ENCODE measurements at regions not wholly inside any gene's neighbourhood (a gene's known extent, or its start where the extent isn't known, plus 50 kb on each side); places are given as distances from the start of the nearest gene placed in this dataset.
A peak's percentile ranks its signal among the peaks of the same experiment; 100 is the strongest.
"Not testable (repeated sequence)": the region's sequence is repeated elsewhere in the genome, so short reads cannot be mapped to it uniquely, and the experiment has no call there.

- Histone ChIP-seq H3K36me3 (ENCODE audit: control insufficient read depth, insufficient read depth, low read length) (no peaks in the 10 kb centered on the region), H3K27ac (ENCODE audit: insufficient read depth, low read length, poor library complexity, severe bottlenecking) (no peak overlapping the region), H3K27me3 (replicated peaks; ENCODE audit: control insufficient read depth, insufficient read depth, low read length, poor library complexity, severe bottlenecking) (no peaks in the 10 kb centered on the region), H3K9me3 (ENCODE audit: control insufficient read depth, low read length) (no peaks in the 10 kb centered on the region), H3K4me1 (ENCODE audit: control insufficient read depth, insufficient read depth, low read length, poor library complexity, severe bottlenecking) (peaks cover 19% of the 10 kb centered on the region), H3K4me3 (ENCODE audit: insufficient read depth, low read depth, low read length, poor library complexity, severe bottlenecking) (no peak overlapping the region)
- DNase-seq: no peak
These were observed 127.2 kb upstream of the SLC44A1 start for GRCh38 chr9:105117234-105117633.

- no peak for DNase-seq
- Histone ChIP-seq H3K27ac (ENCODE audit: insufficient read depth, low read length, poor library complexity, severe bottlenecking) (no peak overlapping the region), H3K4me3 (ENCODE audit: insufficient read depth, low read depth, low read length, poor library complexity, severe bottlenecking) (no peak overlapping the region)
These were observed 125.8 kb upstream of the SLC44A1 start for GRCh38 chr9:105118636-105119035.

DNA sequence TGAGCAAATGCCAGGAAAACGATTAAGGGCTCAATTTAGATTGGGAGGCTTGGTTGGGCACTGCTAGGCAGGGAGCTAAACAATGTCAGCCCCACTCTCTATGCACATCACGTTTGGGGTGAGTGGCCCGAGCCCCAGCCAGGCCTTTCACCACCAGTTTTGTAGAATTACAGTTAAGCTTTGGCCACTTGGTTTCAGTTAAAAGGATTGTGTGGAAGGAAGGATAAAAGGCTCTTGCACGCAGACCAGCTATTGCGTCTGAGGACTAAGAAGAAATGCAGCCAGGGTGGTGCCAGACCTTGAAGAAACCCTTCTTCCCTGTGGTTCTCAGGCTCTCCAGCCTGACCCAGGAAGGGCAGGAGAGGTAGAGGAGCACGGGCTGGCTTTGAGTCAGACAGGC, 125.3 kb upstream of the SLC44A1 start:
- H3K4me1 ChIP-seq (ENCODE audit: control insufficient read depth, insufficient read depth, low read length, poor library complexity, severe bottlenecking): peaks cover 14% of the 10 kb centered on the region
- H3K27ac ChIP-seq (ENCODE audit: insufficient read depth, low read length, poor library complexity, severe bottlenecking): no peak overlapping the region
- no peak overlapping the region for H3K4me3 ChIP-seq (ENCODE audit: insufficient read depth, low read depth, low read length, poor library complexity, severe bottlenecking)
- H3K9me3 ChIP-seq (ENCODE audit: control insufficient read depth, low read length): no peaks in the 10 kb centered on the region
- no peak for DNase-seq
- H3K36me3 ChIP-seq (ENCODE audit: control insufficient read depth, insufficient read depth, low read length): no peaks in the 10 kb centered on the region
- H3K27me3 ChIP-seq (replicated peaks; ENCODE audit: control insufficient read depth, insufficient read depth, low read length, poor library complexity, severe bottlenecking): no peaks in the 10 kb centered on the region

More at GRCh38 chr9:105118636-105119035, 125.8 kb upstream of the SLC44A1 start:
- Histone ChIP-seq H3K9me3 (ENCODE audit: control insufficient read depth, low read length) (no peaks in the 10 kb centered on the region), H3K4me1 (ENCODE audit: control insufficient read depth, insufficient read depth, low read length, poor library complexity, severe bottlenecking) (peaks cover 19% of the 10 kb centered on the region), H3K36me3 (ENCODE audit: control insufficient read depth, insufficient read depth, low read length) (no peaks in the 10 kb centered on the region), H3K27me3 (replicated peaks; ENCODE audit: control insufficient read depth, insufficient read depth, low read length, poor library complexity, severe bottlenecking) (no peaks in the 10 kb centered on the region)

DNA sequence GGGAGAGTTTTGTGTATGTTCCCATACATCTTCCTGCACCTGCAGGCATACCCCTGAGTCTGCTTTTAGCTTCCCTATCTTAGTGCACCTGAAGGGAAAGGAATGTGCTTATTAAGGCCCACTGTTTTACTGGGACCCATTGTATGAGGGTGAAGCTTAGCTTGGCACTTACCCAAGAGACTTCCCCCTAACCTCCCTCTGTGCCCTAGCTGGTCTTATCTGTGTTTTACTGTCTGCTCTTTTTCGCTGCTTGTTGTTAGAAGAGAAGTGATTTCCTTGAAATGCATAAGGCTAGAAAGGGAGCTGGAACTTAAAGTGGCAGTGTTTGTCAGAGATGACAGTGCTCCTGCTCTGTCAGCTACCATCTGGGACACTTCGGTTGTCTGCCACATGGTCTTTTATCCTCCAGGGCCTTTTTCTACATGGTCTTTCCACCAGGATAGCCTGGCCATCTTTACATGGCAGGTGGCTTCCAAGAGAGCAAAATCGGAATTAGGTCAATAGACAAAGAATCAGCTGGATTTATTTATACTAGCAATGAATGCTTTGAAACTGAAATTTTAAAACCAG, 122.5 kb upstream of the SLC44A1 start:
- no peaks in the 10 kb centered on the region for H3K27me3 ChIP-seq (replicated peaks; ENCODE audit: control insufficient read depth, insufficient read depth, low read length, poor library complexity, severe bottlenecking)
- no peak overlapping the region for H3K27ac ChIP-seq (ENCODE audit: insufficient read depth, low read length, poor library complexity, severe bottlenecking)
- H3K4me1 ChIP-seq (ENCODE audit: control insufficient read depth, insufficient read depth, low read length, poor library complexity, severe bottlenecking): peaks cover 12% of the 10 kb centered on the region
- DNase-seq: no peak
- no peaks in the 10 kb centered on the region for H3K9me3 ChIP-seq (ENCODE audit: control insufficient read depth, low read length)
- no peak overlapping the region for H3K4me3 ChIP-seq (ENCODE audit: insufficient read depth, low read depth, low read length, poor library complexity, severe bottlenecking)
- H3K36me3 ChIP-seq (ENCODE audit: control insufficient read depth, insufficient read depth, low read length): no peaks in the 10 kb centered on the region

- H3K4me3 ChIP-seq (ENCODE audit: insufficient read depth, low read depth, low read length, poor library complexity, severe bottlenecking); H3K27me3 ChIP-seq (replicated peaks; ENCODE audit: control insufficient read depth, insufficient read depth, low read length, poor library complexity, severe bottlenecking); DNase-seq; H3K9me3 ChIP-seq (ENCODE audit: control insufficient read depth, low read length); H3K27ac ChIP-seq (ENCODE audit: insufficient read depth, low read length, poor library complexity, severe bottlenecking); H3K36me3 ChIP-seq (ENCODE audit: control insufficient read depth, insufficient read depth, low read length): not testable (repeated sequence)
- H3K4me1 ChIP-seq (ENCODE audit: control insufficient read depth, insufficient read depth, low read length, poor library complexity, severe bottlenecking): peaks cover 35% of the 10 kb centered on the region
These were observed 119.9 kb upstream of the SLC44A1 start for GRCh38 chr9:105124598-105124997.

DNA sequence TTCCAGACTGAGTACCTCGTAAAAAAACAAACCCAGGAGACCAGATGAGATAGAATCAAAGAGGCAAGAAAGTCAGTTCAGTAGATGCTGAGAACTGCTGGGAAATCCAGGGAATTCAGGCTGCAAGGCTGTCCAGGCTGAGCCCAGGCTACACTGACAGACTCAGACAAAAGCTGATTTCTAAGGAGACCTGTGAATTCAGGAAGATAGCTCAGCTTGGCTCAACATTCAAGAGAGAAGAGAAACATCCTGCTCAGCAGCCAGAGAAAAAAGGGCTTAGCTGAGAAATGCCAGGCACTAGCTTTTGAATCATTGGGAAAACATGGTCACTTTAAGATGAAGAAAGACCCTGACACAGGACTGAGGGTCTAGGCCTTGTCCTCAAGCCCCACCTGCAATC, 118.2 kb upstream of the SLC44A1 start:
- Histone ChIP-seq H3K4me1 (ENCODE audit: control insufficient read depth, insufficient read depth, low read length, poor library complexity, severe bottlenecking) (peaks cover 39% of the 10 kb centered on the region), H3K27ac (ENCODE audit: insufficient read depth, low read length, poor library complexity, severe bottlenecking) (no peak overlapping the region)
- DNase-seq: no peak

GRCh38 chr9:105127863-105128220, 116.6 kb upstream of the SLC44A1 start:
- H3K9me3 ChIP-seq (ENCODE audit: control insufficient read depth, low read length): no peaks in the 10 kb centered on the region
- no peaks in the 10 kb centered on the region for H3K36me3 ChIP-seq (ENCODE audit: control insufficient read depth, insufficient read depth, low read length)
- H3K4me3 ChIP-seq (ENCODE audit: insufficient read depth, low read depth, low read length, poor library complexity, severe bottlenecking): no peak overlapping the region
- peak; percentile 55 to 63 (median 60) for DNase-seq
- no peaks in the 10 kb centered on the region for H3K27me3 ChIP-seq (replicated peaks; ENCODE audit: control insufficient read depth, insufficient read depth, low read length, poor library complexity, severe bottlenecking)
- peak overlapping the region; percentile 52 for H3K27ac ChIP-seq (ENCODE audit: insufficient read depth, low read length, poor library complexity, severe bottlenecking)
- H3K4me1 ChIP-seq (ENCODE audit: control insufficient read depth, insufficient read depth, low read length, poor library complexity, severe bottlenecking): peaks cover 39% of the 10 kb centered on the region

More for the DNA sequence above, 118.2 kb upstream of the SLC44A1 start:
- Histone ChIP-seq H3K27me3 (replicated peaks; ENCODE audit: control insufficient read depth, insufficient read depth, low read length, poor library complexity, severe bottlenecking) (no peaks in the 10 kb centered on the region), H3K4me3 (ENCODE audit: insufficient read depth, low read depth, low read length, poor library complexity, severe bottlenecking) (no peak overlapping the region), H3K9me3 (ENCODE audit: control insufficient read depth, low read length) (no peaks in the 10 kb centered on the region), H3K36me3 (ENCODE audit: control insufficient read depth, insufficient read depth, low read length) (no peaks in the 10 kb centered on the region)

- DNase-seq: no peak
These were observed 115.4 kb upstream of the SLC44A1 start for GRCh38 chr9:105128908-105129600.

DNA sequence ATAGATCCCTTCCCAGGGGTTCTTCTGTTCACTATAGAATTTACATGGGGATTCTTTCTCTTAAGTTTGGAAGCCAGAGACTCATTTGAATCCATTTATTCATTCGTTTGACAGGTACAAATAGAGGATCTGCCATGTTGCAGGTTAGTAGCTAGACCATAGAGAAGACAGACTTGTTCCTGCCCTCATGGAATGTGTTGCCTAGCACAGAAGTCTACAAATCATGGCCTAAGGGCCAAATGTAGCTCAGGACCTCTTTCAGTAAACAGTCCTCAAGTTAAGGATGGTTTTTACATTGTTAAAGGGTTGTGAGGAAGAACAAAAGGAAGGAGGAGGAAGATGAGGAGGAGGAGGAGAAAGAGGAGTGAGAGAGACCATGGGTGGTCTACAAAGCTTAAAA, 114.7 kb upstream of the SLC44A1 start:
- no peak for DNase-seq
- Histone ChIP-seq H3K27me3 (replicated peaks; ENCODE audit: control insufficient read depth, insufficient read depth, low read length, poor library complexity, severe bottlenecking) (no peaks in the 10 kb centered on the region), H3K27ac (ENCODE audit: insufficient read depth, low read length, poor library complexity, severe bottlenecking) (no peak overlapping the region), H3K4me1 (ENCODE audit: control insufficient read depth, insufficient read depth, low read length, poor library complexity, severe bottlenecking) (peaks cover 39% of the 10 kb centered on the region), H3K36me3 (ENCODE audit: control insufficient read depth, insufficient read depth, low read length) (no peaks in the 10 kb centered on the region), H3K4me3 (ENCODE audit: insufficient read depth, low read depth, low read length, poor library complexity, severe bottlenecking) (no peak overlapping the region), H3K9me3 (ENCODE audit: control insufficient read depth, low read length) (no peaks in the 10 kb centered on the region)

More at GRCh38 chr9:105128908-105129600, 115.4 kb upstream of the SLC44A1 start:
- no peak overlapping the region for H3K4me3 ChIP-seq (ENCODE audit: insufficient read depth, low read depth, low read length, poor library complexity, severe bottlenecking)
- no peaks in the 10 kb centered on the region for H3K27me3 ChIP-seq (replicated peaks; ENCODE audit: control insufficient read depth, insufficient read depth, low read length, poor library complexity, severe bottlenecking)
- H3K4me1 ChIP-seq (ENCODE audit: control insufficient read depth, insufficient read depth, low read length, poor library complexity, severe bottlenecking): peaks cover 39% of the 10 kb centered on the region
- no peaks in the 10 kb centered on the region for H3K9me3 ChIP-seq (ENCODE audit: control insufficient read depth, low read length)
- H3K36me3 ChIP-seq (ENCODE audit: control insufficient read depth, insufficient read depth, low read length): no peaks in the 10 kb centered on the region
- peak overlapping the region; percentile 52 for H3K27ac ChIP-seq (ENCODE audit: insufficient read depth, low read length, poor library complexity, severe bottlenecking)

DNA sequence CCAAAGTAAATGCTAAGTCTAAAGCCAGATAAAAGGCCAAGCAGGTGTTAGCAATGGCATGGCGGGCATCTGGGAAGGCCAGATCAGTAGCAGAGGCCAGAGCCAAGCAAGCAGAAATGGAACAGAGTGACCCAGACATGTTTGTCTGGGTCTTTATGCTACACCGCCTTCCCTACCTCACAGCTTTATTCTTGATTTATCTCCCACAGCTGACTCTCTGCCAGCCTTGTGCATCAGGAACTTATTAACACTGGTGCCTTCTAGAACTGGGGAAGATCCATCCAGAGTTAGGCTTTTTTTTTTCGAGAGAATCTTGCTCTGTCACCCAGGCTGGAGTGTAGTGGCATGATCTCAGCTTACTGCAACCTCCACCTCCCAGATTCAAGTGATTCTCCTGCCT, 112.5 kb upstream of the SLC44A1 start:
- Histone ChIP-seq H3K9me3 (ENCODE audit: control insufficient read depth, low read length) (no peaks in the 10 kb centered on the region), H3K27ac (ENCODE audit: insufficient read depth, low read length, poor library complexity, severe bottlenecking) (no peak overlapping the region), H3K4me1 (ENCODE audit: control insufficient read depth, insufficient read depth, low read length, poor library complexity, severe bottlenecking) (peaks cover 27% of the 10 kb centered on the region), H3K27me3 (replicated peaks; ENCODE audit: control insufficient read depth, insufficient read depth, low read length, poor library complexity, severe bottlenecking) (no peaks in the 10 kb centered on the region), H3K36me3 (ENCODE audit: control insufficient read depth, insufficient read depth, low read length) (no peaks in the 10 kb centered on the region), H3K4me3 (ENCODE audit: insufficient read depth, low read depth, low read length, poor library complexity, severe bottlenecking) (no peak overlapping the region)
- DNase-seq: no peak

Measured in effector memory CD4-positive, alpha-beta T cell (primary cell).